WTC11 (cell line): ENCODE measurements at regions not wholly inside any gene's neighbourhood (a gene's known extent, or its start where the extent isn't known, plus 50 kb on each side); places are given as distances from the start of the nearest gene placed in this dataset.

Experiments
- ATAC-seq: fragments of 200-7000 bp; cut with Tn5 transposase; 2 replicates; pipeline ENCODE4 v1.10.0; 2021; ENCODE audit warnings: mild to moderate bottlenecking, moderate library complexity
- CTCF ChIA-PET: fragments of 300-600 bp; sonication (Branson Sonifier 250); formaldehyde crosslinking; loops from one replicate; lab custom pipeline; 2021; ENCODE audit warnings: antibody characterized with exemption; lab: Charles Lee
- POLR2A ChIA-PET: fragments of 350-600 bp; sonication (Branson Sonifier 250); formaldehyde crosslinking; loops from one replicate; lab custom pipeline; 2021; ENCODE audit warnings: antibody characterized with exemption; lab: Charles Lee
- DNase-seq: peaks from one replicate; pipeline ENCODE4 v3.0.0; 2021; ENCODE audit warnings: low spot score
- H3K27ac Mint-ChIP-seq: 2 replicates; pipeline ENCODE4 v1.8.0; 2021; ENCODE audit warnings: mixed read lengths
- H3K27me3 Mint-ChIP-seq: 2 replicates; pipeline ENCODE4 v1.8.0; 2021; ENCODE audit warnings: low read depth, mild to moderate bottlenecking, moderate library complexity, mixed read lengths
- H3K36me3 Mint-ChIP-seq: 2 replicates; pipeline ENCODE4 v1.8.0; 2021; ENCODE audit warnings: mixed read lengths
- H3K4me1 Mint-ChIP-seq: 2 replicates; pipeline ENCODE4 v1.8.0; 2022; ENCODE audit warnings: mixed read lengths
- H3K4me3 Mint-ChIP-seq: 2 replicates; pipeline ENCODE4 v1.8.0; 2021; ENCODE audit warnings: mild to moderate bottlenecking, moderate library complexity, mixed read lengths
- H3K9me3 Mint-ChIP-seq: 2 replicates; pipeline ENCODE4 v1.8.0; 2021; ENCODE audit warnings: mixed read lengths
- ATF1 ChIP-seq: sonication (generic); formaldehyde crosslinking; IDR thresholded peaks from 2 replicates; pipeline ENCODE4 v1.8.1; 2023; ENCODE audit warnings: mild to moderate bottlenecking, moderate library complexity, missing genetic modification reagents
- EMX1 ChIP-seq: fragments of 250-450 bp; sonication (Bioruptor Pico); IDR thresholded peaks from 2 replicates; pipeline ENCODE4 v1.8.0; 2021; ENCODE audit warnings: mild to moderate bottlenecking
- FOXP1 ChIP-seq: sonication (generic); formaldehyde crosslinking; IDR thresholded peaks from 2 replicates; pipeline ENCODE4 v1.8.0; 2022; ENCODE audit warnings: missing genetic modification reagents, mild to moderate bottlenecking, moderate library complexity, borderline replicate concordance
- GRHL2 ChIP-seq: fragments of 250-450 bp; sonication (Bioruptor Pico); IDR thresholded peaks from 2 replicates; pipeline ENCODE4 v1.8.0; 2022; ENCODE audit warnings: mild to moderate bottlenecking, moderate library complexity; ENCODE audit not compliant: insufficient replicate concordance, severe bottlenecking
- GTF2I ChIP-seq: fragments of 250-450 bp; sonication (Bioruptor Pico); conservative IDR thresholded peaks from 2 replicates; pipeline ENCODE4 v1.4.0; 2021; ENCODE audit warnings: mild to moderate bottlenecking
- JAZF1 ChIP-seq: fragments of 250-450 bp; sonication (Bioruptor Pico); IDR thresholded peaks from 2 replicates; pipeline ENCODE4 v1.9.0; 2021; ENCODE audit warnings: moderate library complexity, mild to moderate bottlenecking, inconsistent platforms
- NR1H2 ChIP-seq: sonication (generic); formaldehyde crosslinking; IDR thresholded peaks from 2 replicates; pipeline ENCODE4 v1.9.0; 2021; ENCODE audit warnings: mild to moderate bottlenecking, moderate library complexity, missing genetic modification reagents
- NR2C2 ChIP-seq: sonication (generic); formaldehyde crosslinking; IDR thresholded peaks from 2 replicates; pipeline ENCODE4 v1.8.0; 2022; ENCODE audit warnings: mild to moderate bottlenecking, missing genetic modification reagents
- NR3C1 ChIP-seq: sonication (generic); formaldehyde crosslinking; conservative IDR thresholded peaks from 2 replicates; pipeline ENCODE4 v1.8.1; 2023; ENCODE audit warnings: low read depth, mild to moderate bottlenecking, missing genetic modification reagents
- RELA ChIP-seq: sonication (generic); formaldehyde crosslinking; IDR thresholded peaks from 2 replicates; pipeline ENCODE4 v1.8.1; 2022; ENCODE audit warnings: missing genetic modification reagents, mild to moderate bottlenecking, borderline replicate concordance
- RORB ChIP-seq: fragments of 250-450 bp; sonication (Bioruptor Pico); IDR thresholded peaks from 2 replicates; pipeline ENCODE4 v1.9.0; 2021; ENCODE audit warnings: mild to moderate bottlenecking
- SP1 ChIP-seq: sonication (generic); formaldehyde crosslinking; conservative IDR thresholded peaks from 2 replicates; pipeline ENCODE4 v1.8.1; 2022; ENCODE audit warnings: missing genetic modification reagents
- TCF7 ChIP-seq: sonication (generic); formaldehyde crosslinking; IDR thresholded peaks from 2 replicates; pipeline ENCODE4 v1.8.0; 2022; ENCODE audit warnings: mild to moderate bottlenecking, low read depth, missing genetic modification reagents, moderate library complexity
- ZNF219 ChIP-seq: sonication (generic); formaldehyde crosslinking; IDR thresholded peaks from 2 replicates; pipeline ENCODE4 v1.8.0; 2023; ENCODE audit warnings: missing genetic modification reagents, mild to moderate bottlenecking, borderline replicate concordance
- ZNF232 ChIP-seq: sonication (generic); formaldehyde crosslinking; IDR thresholded peaks from 2 replicates; pipeline ENCODE4 v1.8.0; 2022; ENCODE audit warnings: mild to moderate bottlenecking, missing genetic modification reagents
- ZNF423 ChIP-seq: fragments of 250-450 bp; sonication (Bioruptor Pico); IDR thresholded peaks from 2 replicates; pipeline ENCODE4 v2.1.2; 2022; ENCODE audit warnings: mild to moderate bottlenecking, moderate library complexity
- TF ChIP-seq, protein P1 (sequence below): fragments of 250-450 bp; sonication (Bioruptor Pico); IDR thresholded peaks from 2 replicates; pipeline ENCODE4 v2.1.2; 2022; ENCODE audit warnings: mild to moderate bottlenecking, moderate library complexity
- TF ChIP-seq, protein P2 (sequence below): fragments of 250-450 bp; sonication (Bioruptor Pico); IDR thresholded peaks from 2 replicates; pipeline ENCODE4 v1.9.0; 2021; ENCODE audit warnings: mild to moderate bottlenecking
- TF ChIP-seq, protein P3 (sequence below): sonication (generic); formaldehyde crosslinking; IDR thresholded peaks from 2 replicates; pipeline ENCODE4 v1.8.0; 2022; ENCODE audit warnings: mild to moderate bottlenecking, missing genetic modification reagents
- TF ChIP-seq, protein P4 (sequence below): fragments of 250-450 bp; sonication (Bioruptor Pico); IDR thresholded peaks from 2 replicates; pipeline ENCODE4 v1.9.0; 2021; ENCODE audit warnings: moderate library complexity, mild to moderate bottlenecking, inconsistent platforms, borderline replicate concordance
- TF ChIP-seq, protein P5 (sequence below): sonication (generic); formaldehyde crosslinking; IDR thresholded peaks from 2 replicates; pipeline ENCODE4 v1.8.0; 2022; ENCODE audit warnings: mild to moderate bottlenecking, missing genetic modification reagents
- TF ChIP-seq, protein P6 (sequence below): sonication (generic); formaldehyde crosslinking; IDR thresholded peaks from 2 replicates; pipeline ENCODE4 v1.8.1; 2022; ENCODE audit warnings: missing genetic modification reagents, borderline replicate concordance
- TF ChIP-seq, protein P7 (sequence below): sonication (generic); formaldehyde crosslinking; IDR thresholded peaks from 2 replicates; pipeline ENCODE4 v1.8.1; 2023; ENCODE audit warnings: mild to moderate bottlenecking, missing genetic modification reagents
- TF ChIP-seq, protein P8 (sequence below): sonication (generic); formaldehyde crosslinking; IDR thresholded peaks from 2 replicates; pipeline ENCODE4 v1.8.1; 2023; ENCODE audit warnings: mild to moderate bottlenecking, missing genetic modification reagents

DNA sequence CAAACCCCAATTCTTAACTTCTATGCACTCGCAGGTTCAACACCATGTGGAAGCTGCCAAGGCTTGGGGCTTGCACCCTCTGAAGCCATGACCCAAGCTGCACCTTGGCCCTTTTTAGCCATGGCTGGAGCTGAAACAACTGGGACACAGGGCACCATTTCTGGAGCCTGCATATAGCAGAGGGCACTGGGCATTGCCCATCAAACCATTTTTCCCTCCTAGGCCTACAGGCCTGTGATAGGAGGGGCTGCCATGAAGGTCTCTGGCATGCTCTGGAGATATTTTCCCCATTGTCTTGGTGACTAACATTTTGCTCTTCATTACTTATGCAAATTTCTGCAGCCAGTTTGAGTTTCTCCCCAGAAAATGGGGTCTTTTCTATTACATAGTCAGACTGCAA lies 484.7 kb downstream of the EPHA7 start (continued):
- TF ChIP-seq, protein P1, sequence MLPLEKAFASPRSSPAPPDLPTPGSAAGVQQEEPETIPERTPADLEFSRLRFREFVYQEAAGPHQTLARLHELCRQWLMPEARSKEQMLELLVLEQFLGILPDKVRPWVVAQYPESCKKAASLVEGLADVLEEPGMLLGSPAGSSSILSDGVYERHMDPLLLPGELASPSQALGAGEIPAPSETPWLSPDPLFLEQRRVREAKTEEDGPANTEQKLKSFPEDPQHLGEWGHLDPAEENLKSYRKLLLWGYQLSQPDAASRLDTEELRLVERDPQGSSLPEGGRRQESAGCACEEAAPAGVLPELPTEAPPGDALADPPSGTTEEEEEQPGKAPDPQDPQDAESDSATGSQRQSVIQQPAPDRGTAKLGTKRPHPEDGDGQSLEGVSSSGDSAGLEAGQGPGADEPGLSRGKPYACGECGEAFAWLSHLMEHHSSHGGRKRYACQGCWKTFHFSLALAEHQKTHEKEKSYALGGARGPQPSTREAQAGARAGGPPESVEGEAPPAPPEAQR (CRISPR knock-in tag): no peak
- TF ChIP-seq SP1 (CRISPR knock-in tag) (no peak), NR2C2 (no peak), NR1H2 (CRISPR knock-in tag) (no peak), ZNF219 (CRISPR knock-in tag) (no peak), ZNF232 (no peak)
- TF ChIP-seq, protein P2, sequence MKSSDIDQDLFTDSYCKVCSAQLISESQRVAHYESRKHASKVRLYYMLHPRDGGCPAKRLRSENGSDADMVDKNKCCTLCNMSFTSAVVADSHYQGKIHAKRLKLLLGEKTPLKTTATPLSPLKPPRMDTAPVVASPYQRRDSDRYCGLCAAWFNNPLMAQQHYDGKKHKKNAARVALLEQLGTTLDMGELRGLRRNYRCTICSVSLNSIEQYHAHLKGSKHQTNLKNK (CRISPR knock-in tag): no peak
- TF ChIP-seq, protein P3, sequence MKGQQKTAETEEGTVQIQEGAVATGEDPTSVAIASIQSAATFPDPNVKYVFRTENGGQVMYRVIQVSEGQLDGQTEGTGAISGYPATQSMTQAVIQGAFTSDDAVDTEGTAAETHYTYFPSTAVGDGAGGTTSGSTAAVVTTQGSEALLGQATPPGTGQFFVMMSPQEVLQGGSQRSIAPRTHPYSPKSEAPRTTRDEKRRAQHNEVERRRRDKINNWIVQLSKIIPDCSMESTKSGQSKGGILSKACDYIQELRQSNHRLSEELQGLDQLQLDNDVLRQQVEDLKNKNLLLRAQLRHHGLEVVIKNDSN (CRISPR knock-in tag): no peak

DNA sequence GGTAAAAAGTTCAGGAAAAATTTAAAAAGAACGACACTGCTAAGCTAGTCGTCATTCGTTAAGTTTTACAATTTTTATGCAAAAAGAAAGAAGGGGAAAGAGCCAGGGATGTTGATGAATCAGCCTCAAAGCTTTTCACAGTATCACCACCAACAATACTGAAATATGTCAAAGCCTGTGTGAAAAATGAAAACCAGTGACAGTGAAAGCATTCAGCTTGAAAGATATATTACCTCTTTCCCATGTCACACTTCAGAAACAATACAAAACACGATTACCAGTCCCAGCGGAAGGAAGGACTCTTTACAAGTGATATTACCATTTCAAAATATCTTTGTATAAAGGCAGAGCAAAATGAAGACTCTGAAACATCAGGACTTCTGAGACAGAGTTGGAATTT lies 489.2 kb downstream of the EPHA7 start:
- Mint-ChIP-seq H3K27ac (no peak overlapping the region), H3K36me3 (peaks cover 4% of the 10 kb centered on the region; the same call in 1 of the 2 replicates), H3K27me3 (no peaks in the 10 kb centered on the region), H3K4me1 (0 out of 2 replicates have a peak, but pooled peaks cover 3% of the 10 kb centered on the region), H3K9me3 (peaks cover 16% of the 10 kb centered on the region), H3K4me3 (no peak overlapping the region)
- ATAC-seq: no peak
- ChIA-PET CTCF (no interaction called here), POLR2A (no interaction called here)
- TF ChIP-seq JAZF1 (CRISPR knock-in tag): no peak
- no peak for TF ChIP-seq ATF1 (CRISPR knock-in tag)
- no peak for TF ChIP-seq TCF7 (CRISPR knock-in tag)
- no peak for TF ChIP-seq EMX1 (CRISPR knock-in tag)
- TF ChIP-seq, protein P4, sequence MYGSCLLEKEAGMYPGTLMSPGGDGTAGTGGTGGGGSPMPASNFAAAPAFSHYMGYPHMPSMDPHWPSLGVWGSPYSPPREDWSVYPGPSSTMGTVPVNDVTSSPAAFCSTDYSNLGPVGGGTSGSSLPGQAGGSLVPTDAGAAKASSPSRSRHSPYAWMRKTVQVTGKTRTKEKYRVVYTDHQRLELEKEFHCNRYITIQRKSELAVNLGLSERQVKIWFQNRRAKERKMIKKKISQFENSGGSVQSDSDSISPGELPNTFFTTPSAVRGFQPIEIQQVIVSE (CRISPR knock-in tag): no peak
- TF ChIP-seq, protein P5, sequence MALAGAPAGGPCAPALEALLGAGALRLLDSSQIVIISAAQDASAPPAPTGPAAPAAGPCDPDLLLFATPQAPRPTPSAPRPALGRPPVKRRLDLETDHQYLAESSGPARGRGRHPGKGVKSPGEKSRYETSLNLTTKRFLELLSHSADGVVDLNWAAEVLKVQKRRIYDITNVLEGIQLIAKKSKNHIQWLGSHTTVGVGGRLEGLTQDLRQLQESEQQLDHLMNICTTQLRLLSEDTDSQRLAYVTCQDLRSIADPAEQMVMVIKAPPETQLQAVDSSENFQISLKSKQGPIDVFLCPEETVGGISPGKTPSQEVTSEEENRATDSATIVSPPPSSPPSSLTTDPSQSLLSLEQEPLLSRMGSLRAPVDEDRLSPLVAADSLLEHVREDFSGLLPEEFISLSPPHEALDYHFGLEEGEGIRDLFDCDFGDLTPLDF (CRISPR knock-in tag): no peak
- TF ChIP-seq, protein P6, sequence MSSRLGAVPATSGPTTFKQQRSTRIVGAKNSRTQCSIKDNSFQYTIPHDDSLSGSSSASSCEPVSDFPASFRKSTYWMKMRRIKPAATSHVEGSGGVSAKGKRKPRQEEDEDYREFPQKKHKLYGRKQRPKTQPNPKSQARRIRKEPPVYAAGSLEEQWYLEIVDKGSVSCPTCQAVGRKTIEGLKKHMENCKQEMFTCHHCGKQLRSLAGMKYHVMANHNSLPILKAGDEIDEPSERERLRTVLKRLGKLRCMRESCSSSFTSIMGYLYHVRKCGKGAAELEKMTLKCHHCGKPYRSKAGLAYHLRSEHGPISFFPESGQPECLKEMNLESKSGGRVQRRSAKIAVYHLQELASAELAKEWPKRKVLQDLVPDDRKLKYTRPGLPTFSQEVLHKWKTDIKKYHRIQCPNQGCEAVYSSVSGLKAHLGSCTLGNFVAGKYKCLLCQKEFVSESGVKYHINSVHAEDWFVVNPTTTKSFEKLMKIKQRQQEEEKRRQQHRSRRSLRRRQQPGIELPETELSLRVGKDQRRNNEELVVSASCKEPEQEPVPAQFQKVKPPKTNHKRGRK (CRISPR knock-in tag): no peak
- TF ChIP-seq ZNF423 (CRISPR knock-in tag): no peak
- no peak for TF ChIP-seq RELA (CRISPR knock-in tag)
- TF ChIP-seq RORB (CRISPR knock-in tag): no peak
- no peak for DNase-seq

DNA sequence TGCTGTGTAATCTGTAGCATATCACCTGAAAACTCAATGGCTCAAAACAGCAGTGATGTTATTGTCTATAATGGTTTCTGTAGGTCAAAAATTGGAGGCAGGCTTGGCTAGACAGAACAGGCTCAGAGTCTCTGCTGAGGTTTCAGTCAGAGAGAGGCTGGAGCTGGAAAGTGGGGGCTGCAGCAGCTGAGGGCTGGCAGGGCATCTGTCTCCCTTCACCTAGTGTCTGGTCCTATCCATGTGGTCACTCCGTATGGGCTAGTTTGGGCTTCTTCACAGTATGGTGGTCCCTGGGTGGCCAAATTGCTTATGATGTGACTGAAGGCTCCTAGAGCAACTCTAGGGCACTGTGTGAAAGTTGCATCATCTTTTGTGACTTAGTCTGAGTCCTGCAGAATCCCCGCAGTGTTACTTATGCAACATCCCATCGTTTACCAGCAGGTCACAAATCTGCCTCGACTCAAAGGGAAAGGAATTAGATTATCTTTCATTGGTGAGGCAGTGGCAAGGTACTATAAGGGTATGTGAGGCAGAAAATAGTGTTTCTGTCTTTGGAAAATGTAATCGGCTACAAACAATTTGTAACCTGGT lies 497.0 kb downstream of the EPHA7 start:
- H3K4me3 Mint-ChIP-seq: no peak overlapping the region
- no peaks in the 10 kb centered on the region for H3K4me1 Mint-ChIP-seq
- H3K27ac Mint-ChIP-seq: no peak overlapping the region
- no peaks in the 10 kb centered on the region for H3K36me3 Mint-ChIP-seq
- ATAC-seq (peak; percentile 65), DNase-seq (no peak)
- H3K27me3 Mint-ChIP-seq: no peaks in the 10 kb centered on the region
- POLR2A ChIA-PET: no interaction called here
- no peaks in the 10 kb centered on the region for H3K9me3 Mint-ChIP-seq
- CTCF ChIA-PET: no interaction called here
- TF ChIP-seq GRHL2 (no peak), GTF2I (CRISPR knock-in tag) (no peak), NR3C1 (CRISPR knock-in tag) (no peak), FOXP1 (CRISPR knock-in tag) (no peak)
- TF ChIP-seq, protein P7, sequence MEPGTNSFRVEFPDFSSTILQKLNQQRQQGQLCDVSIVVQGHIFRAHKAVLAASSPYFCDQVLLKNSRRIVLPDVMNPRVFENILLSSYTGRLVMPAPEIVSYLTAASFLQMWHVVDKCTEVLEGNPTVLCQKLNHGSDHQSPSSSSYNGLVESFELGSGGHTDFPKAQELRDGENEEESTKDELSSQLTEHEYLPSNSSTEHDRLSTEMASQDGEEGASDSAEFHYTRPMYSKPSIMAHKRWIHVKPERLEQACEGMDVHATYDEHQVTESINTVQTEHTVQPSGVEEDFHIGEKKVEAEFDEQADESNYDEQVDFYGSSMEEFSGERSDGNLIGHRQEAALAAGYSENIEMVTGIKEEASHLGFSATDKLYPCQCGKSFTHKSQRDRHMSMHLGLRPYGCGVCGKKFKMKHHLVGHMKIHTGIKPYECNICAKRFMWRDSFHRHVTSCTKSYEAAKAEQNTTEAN (CRISPR knock-in tag): no peak
- TF ChIP-seq, protein P1 (CRISPR knock-in tag): no peak
- TF ChIP-seq, protein P8, sequence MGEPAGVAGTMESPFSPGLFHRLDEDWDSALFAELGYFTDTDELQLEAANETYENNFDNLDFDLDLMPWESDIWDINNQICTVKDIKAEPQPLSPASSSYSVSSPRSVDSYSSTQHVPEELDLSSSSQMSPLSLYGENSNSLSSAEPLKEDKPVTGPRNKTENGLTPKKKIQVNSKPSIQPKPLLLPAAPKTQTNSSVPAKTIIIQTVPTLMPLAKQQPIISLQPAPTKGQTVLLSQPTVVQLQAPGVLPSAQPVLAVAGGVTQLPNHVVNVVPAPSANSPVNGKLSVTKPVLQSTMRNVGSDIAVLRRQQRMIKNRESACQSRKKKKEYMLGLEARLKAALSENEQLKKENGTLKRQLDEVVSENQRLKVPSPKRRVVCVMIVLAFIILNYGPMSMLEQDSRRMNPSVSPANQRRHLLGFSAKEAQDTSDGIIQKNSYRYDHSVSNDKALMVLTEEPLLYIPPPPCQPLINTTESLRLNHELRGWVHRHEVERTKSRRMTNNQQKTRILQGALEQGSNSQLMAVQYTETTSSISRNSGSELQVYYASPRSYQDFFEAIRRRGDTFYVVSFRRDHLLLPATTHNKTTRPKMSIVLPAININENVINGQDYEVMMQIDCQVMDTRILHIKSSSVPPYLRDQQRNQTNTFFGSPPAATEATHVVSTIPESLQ (CRISPR knock-in tag): no peak
